GM18519 (cell line): ENCODE measurements at regions not wholly inside any gene's neighbourhood (a gene's known extent, or its start where the extent isn't known, plus 50 kb on each side); places are given as distances from the start of the nearest gene placed in this dataset.
"Not testable (repeated sequence)": the region's sequence is repeated elsewhere in the genome, so short reads cannot be mapped to it uniquely, and the experiment has no call there.

Experiments used
- ATAC-seq: cut with Tn5 transposase; IDR thresholded peaks from one replicate; pipeline ENCODE4 v1.9.1; 2021; ENCODE audit warnings: mild to moderate bottlenecking, moderate library complexity; ENCODE audit not compliant: unreplicated experiment, low FRiP score

GRCh38 chr2:75328156-75328555 is 128.8 kb upstream of the TACR1 start:
- ATAC-seq = no peak

GRCh38 chr2:75327334-75327733 is 128.0 kb upstream of the TACR1 start:
- no peak for ATAC-seq

DNA sequence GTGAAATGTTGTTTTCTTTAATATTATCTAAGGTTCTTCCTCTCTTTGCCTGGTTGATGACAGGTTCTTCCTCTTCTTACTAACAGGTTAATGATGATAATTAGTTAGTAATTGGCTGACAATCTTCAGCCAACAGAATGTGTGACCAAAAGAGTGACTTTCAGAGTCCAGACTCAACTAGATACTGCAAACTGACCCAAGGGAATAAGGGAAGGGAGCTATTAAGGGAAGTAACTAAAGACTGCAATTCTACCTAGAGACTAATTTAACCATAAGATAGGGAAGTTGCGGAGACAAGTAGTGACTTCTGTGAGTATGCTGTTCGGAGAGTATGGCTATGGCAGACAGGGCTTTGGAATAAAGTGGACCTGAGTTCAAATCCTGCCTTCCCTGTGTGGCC is 127.3 kb upstream of the TACR1 start:
- no peak for ATAC-seq

DNA sequence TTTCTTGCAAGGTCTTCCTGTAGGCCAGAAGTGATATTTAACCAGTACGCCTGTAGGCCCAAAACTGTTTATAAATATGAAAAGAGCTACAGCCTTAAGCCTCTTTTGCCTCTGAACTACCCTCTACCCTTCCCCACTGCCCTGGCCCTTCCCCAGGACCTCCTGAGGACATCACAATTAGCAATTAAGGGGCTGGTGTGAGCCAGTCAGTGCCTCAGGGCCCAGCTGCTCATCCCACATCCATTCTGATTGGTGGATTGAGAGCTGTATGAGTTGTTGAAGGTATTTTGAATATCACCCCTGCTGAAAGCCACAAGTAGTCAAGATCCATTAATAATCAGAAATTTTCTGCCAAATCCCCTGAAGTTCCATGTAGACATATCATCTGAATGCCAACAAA is 126.3 kb upstream of the TACR1 start:
- no peak for ATAC-seq

GRCh38 chr2:75324861-75325284 is 125.6 kb upstream of the TACR1 start:
- ATAC-seq = no peak

DNA sequence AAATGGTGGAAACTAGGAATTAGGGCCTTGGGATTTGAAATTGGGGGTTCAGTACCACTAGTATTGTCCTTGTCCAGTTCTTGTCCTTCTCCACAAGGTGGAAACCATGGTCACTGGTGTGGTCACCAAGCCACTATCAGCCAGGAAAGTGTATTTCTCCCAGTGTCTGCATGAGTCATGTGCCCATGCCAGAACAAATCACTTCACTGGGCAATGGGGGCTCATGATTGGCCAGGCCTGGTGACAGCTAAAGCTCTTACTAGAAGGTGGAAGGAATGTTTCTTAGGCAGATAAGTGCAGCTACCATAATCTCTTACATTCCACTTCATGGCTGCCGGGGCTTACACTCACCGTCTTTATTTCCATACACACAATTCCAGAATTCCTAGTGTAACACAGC is 124.8 kb upstream of the TACR1 start:
- no peak for ATAC-seq

GRCh38 chr2:75321599-75321922 is 122.2 kb upstream of the TACR1 start:
- no peak for ATAC-seq

GRCh38 chr2:75320898-75321598 is 121.7 kb upstream of the TACR1 start:
- no peak for ATAC-seq

- no peak for ATAC-seq
These were observed 120.6 kb upstream of the TACR1 start for GRCh38 chr2:75319951-75320350.

DNA sequence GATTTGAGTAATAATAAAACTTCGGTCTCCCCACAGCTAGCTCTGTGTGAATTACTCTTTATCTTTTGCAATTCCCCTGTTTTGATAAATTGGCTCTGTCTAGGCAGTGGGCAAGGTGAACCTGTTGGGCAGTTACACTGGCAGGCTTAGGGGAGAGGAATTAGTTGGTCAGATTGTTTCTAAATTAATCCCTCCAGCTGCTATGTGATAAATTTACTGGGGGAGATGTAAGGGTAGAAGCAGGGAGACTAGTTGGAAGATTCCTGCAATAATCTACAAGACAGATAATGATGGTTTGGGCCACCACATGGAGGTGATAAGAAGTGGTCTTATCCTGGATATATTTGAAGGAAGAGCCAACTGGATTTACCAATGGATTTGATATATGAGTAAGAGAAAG is 118.5 kb upstream of the TACR1 start:
- ATAC-seq = no peak

DNA sequence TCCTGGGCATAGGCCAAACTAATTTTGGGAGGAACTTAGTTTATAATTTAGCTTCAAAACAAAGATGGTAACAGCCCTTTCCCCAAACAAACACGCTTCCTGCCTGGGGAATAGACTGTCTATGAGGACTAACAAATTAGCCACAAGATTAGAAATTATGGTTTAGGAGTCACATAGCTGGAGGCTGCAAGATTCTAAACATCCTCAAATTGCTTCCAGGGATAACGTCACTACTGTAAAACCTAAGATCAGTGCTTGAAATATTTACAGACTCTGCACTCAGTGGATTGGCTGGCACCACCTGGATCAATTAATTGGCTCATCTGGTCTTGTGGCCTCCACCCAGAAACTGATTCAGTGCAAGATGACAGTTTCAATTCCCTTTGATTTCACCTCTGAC is 118.0 kb upstream of the TACR1 start:
- no peak for ATAC-seq

DNA sequence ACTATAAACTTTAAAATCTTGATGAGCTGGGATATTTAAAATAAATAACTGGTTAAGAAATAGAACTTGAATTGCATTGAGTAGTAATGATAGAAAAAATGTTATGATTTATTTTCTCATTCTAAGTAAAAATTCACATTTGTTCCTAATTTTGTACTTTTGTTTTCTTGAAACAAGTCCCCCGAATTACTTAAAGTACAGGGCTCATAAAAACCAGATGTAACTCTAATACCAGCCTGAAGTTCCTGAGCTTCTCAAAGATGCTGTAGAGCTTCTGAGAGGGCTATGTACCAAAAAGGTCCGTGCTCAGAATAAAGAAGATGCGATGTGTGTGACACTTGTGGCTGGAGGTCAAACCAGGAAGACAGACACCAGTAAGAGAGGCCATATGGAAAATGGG is 116.1 kb upstream of the TACR1 start:
- no peak for ATAC-seq

- ATAC-seq = peak; percentile 100
These were observed 112.7 kb upstream of the TACR1 start for GRCh38 chr2:75311993-75312392.

GRCh38 chr2:75311521-75311920 is 112.2 kb upstream of the TACR1 start:
- ATAC-seq = no peak

DNA sequence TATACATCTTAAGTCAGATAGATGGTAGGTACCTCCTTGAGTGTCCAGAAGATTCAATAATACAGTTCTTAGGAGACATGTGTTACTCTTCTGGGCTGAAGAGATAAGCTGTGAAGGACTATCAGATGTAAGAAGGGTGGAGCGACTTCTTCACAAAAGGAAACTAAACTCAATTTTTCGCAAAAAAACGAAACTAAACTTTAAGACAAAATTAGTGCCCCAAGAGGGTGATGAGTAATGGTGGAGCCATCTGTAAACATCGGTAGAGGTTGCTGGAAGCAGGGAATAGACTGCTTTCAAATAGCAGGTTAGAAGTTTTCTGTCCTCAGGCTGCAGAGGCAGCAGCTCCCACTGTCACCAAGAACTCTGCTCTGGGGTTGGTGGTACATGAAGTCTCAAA is 111.6 kb upstream of the TACR1 start:
- ATAC-seq = no peak

DNA sequence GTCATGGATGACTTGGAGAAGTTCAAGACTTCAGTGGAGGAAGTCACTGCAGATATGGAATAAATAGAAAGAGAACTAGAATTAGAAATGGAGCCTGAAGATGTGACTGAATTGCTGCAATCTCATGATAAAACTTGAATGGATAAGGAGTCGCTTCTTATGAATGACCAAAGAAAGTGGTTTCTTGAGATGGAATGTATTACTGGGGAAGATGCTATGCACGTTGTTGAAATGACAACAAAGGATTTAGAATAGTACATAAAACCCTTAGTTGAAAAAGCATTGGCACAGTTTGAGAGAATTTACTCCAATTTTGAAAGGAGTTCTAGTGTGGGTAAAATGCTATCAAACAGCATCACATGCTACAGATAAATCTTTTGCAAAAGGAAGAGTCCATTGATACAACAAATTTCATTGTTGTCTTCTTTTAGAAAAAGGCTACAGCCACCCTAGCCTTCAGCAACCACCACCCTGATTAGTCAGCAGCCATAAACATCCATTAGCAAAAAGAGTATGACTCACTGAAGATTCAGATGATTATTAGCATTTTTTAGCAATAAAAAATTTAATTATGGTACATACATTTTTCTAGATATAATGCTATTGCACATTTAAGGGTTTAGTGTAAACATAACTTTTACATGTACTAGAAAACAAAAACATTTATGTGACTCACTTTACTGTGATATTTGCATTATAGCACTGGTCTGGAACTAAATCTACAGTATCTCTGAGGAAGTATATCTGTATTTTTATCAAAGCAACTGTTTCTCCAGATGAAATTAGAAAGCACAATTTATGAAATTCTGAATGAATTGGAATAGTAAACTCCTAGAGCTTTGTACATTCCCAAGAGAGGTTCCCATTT is 110.5 kb upstream of the TACR1 start:
- no peak for ATAC-seq

GRCh38 chr2:75303227-75303626 is 103.9 kb upstream of the TACR1 start:
- no peak for ATAC-seq

DNA sequence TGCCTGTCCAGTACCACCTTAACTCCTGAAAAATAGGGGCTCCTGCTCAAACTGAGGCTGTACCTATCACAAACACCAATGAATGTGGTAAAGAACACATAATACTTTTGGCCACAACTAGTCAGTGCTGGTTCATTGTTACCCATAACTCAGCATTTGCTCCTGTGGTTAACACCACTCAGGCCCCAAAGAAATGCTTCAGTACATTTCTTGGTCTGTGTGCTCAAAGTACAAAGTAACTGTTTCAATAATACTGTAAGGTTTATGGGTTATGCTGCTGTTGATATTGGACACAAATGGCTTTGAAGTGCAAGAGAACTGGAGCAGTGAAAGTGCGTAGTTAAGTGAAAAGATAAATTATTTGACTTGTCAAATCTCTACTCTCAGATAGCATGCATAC is 95.0 kb upstream of the TACR1 start:
- no peak for ATAC-seq

DNA sequence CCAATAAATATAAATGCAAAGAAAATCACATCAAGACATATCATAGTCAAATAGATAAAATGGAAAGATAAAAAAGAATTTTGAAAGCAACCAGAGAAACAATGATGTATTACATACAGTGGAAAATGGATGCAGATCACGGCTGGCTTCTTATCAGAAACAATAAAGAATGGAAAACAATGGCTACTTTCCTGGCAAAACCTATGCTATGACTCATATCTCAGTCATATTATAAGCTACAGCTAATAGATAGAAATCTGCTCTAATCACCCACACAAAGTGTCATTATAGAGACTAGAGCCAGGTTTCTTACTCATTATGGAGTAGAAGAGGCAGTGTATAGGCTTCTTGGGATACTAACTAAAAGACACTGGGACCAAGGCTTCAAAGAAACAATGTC is 93.5 kb upstream of the TACR1 start:
- ATAC-seq = no peak

GRCh38 chr2:75290600-75291150 is 91.4 kb upstream of the TACR1 start:
- ATAC-seq = no peak

- no peak for ATAC-seq
These were observed 90.5 kb upstream of the TACR1 start for GRCh38 chr2:75289771-75290170.

GRCh38 chr2:75289178-75289577 is 89.9 kb upstream of the TACR1 start:
- not testable (repeated sequence) for ATAC-seq
